VCaP (cell line): ENCODE measurements at regions not wholly inside any gene's neighbourhood (a gene's known extent, or its start where the extent isn't known, plus 50 kb on each side); places are given as distances from the start of the nearest gene placed in this dataset.

Experiments used
- H3K27ac ChIP-seq: fragments of 450-650 bp; 2 replicates; pipeline ENCODE4 v1.5.1; 2017
- CTCF ChIP-seq: fragments of 450-650 bp; conservative IDR thresholded peaks from 2 replicates; pipeline ENCODE4 v1.5.1; 2017; ENCODE audit warnings: mild to moderate bottlenecking, moderate library complexity

- no peak overlapping the region for H3K27ac ChIP-seq
- no peak for TF ChIP-seq CTCF
Observed at GRCh38 chr4:38598489-38598888, 65.5 kb upstream of the KLF3 start.

GRCh38 chr4:38600575-38600974 lies 63.4 kb upstream of the KLF3 start:
- H3K27ac ChIP-seq, result no peak overlapping the region
- TF ChIP-seq CTCF, result no peak; the same call in 1 of the 2 replicates

GRCh38 chr4:38601244-38601915 lies 62.6 kb upstream of the KLF3 start:
- no peak for TF ChIP-seq CTCF

GRCh38 chr4:38601916-38602291 lies 62.1 kb upstream of the KLF3 start:
- no peak overlapping the region for H3K27ac ChIP-seq
- no peak for TF ChIP-seq CTCF

More at GRCh38 chr4:38601244-38601915, 62.6 kb upstream of the KLF3 start:
- no peak overlapping the region for H3K27ac ChIP-seq

- H3K27ac ChIP-seq, result no peak overlapping the region
- no peak for TF ChIP-seq CTCF
Observed at GRCh38 chr4:38603652-38604051, 60.3 kb upstream of the KLF3 start.

GRCh38 chr4:38605181-38605752 lies 58.7 kb upstream of the KLF3 start:
- 0 out of 2 replicates have a peak overlapping the region, but pooled peaks have one; percentile 7 for H3K27ac ChIP-seq
- TF ChIP-seq CTCF, result no peak

GRCh38 chr4:38605753-38606586 lies 58.0 kb upstream of the KLF3 start:
- no peak for TF ChIP-seq CTCF

More at GRCh38 chr4:38605753-38606586, 58.0 kb upstream of the KLF3 start:
- H3K27ac ChIP-seq, result 0 out of 2 replicates have a peak overlapping the region, but pooled peaks have one; percentile 7
